ENCODE measurements at regions not wholly inside any gene's neighbourhood (a gene's known extent, or its start where the extent isn't known, plus 50 kb on each side); places are given as distances from the start of the nearest gene placed in this dataset.

DNA sequence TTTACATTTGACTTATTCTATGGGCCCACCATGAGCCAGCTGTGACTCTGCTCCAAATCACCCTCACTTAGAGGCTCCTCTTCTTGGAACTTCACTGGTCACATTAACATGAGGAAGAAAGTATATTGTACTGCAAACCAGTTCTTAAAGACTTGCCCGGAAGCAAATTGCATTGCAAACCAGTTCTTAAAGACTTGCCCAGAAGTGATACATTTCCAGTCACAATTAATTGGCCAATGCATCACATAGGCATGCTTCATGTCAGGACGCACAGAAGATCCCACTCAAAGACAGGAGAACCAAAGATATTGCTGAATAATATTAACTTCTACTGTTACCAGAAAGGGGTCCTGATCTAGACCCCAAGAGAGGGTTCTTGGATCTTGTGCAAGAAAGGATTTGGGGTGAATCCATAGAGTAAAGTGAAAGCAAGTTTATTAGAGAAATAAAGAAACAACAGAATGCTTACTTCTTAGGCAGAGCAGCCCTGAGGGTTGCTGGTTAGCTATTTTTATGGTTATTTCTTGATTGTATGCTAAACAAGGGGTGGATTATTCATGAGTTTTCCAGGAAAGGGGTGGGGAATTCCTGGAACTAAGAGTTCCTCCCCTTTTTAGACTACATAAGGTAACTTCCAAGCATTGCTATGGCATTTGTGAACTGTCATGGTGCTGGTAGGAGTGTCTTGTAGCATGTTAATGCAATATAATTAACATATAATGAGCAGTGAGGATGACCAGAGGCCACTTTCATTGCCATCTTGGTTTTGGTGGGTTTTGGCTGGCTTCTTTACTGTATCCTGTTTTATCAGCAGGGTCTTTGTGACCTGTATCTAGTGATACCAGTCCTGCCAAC lies 54.6 kb upstream of the HCCS start:
- Histone ChIP-seq H4K5ac (ENCODE audit: low read depth, low read length) (no peak overlapping the region), H2AK5ac (ENCODE audit: low read depth, low read length) (no peak overlapping the region), H3K36me3 (ENCODE audit: control insufficient read depth, insufficient read depth, low read length) (no peaks in the 10 kb centered on the region), H4K20me1 (ENCODE audit: insufficient read depth, low read length) (no peaks in the 10 kb centered on the region), H3K4me2 (ENCODE audit: low read depth, low read length) (no peak overlapping the region), H3K18ac (ENCODE audit: low read depth, low read length) (no peak overlapping the region), H2AK9ac (replicated peaks; ENCODE audit: low read depth, low read length, poor library complexity) (no peak overlapping the region), H3K9me3 (ENCODE audit: control insufficient read depth, insufficient read depth, low read length) (no peaks in the 10 kb centered on the region), H3K4me1 (ENCODE audit: control insufficient read depth, insufficient read depth, low read length) (peaks cover 8% of the 10 kb centered on the region), H2BK15ac (ENCODE audit: low read depth, low read length) (no peak overlapping the region), H3K27ac (ENCODE audit: insufficient read depth, low read length) (no peak overlapping the region), H3K56ac (ENCODE audit: extremely low read depth, insufficient read depth, low read length) (no peak overlapping the region), H2BK20ac (ENCODE audit: low read depth, low read length) (no peak overlapping the region), H2AFZ (replicated peaks; ENCODE audit: low read length, poor library complexity) (no peak overlapping the region), H2BK5ac (ENCODE audit: low read depth, low read length, poor library complexity, severe bottlenecking) (no peak overlapping the region), H3K9ac (ENCODE audit: low read depth, low read length) (no peak overlapping the region), H3K4ac (ENCODE audit: low read depth, low read length) (no peak overlapping the region), H3K9me1 (ENCODE audit: insufficient read depth, low read length) (no peaks in the 10 kb centered on the region), H3K23ac (ENCODE audit: low read depth, low read length) (no peak overlapping the region), H3K4me3 (ENCODE audit: insufficient read depth, low read depth, low read length) (no peak overlapping the region), H4K91ac (ENCODE audit: insufficient read depth, low read depth, low read length) (no peak overlapping the region), H4K8ac (ENCODE audit: low read depth in 2 of 2, low read length in 2 of 2) (no peak overlapping the region), H2BK120ac (ENCODE audit: low read depth, low read length) (no peak overlapping the region), H3K79me1 (ENCODE audit: low read depth in 1 of 2, low read length in 2 of 2) (no peaks in the 10 kb centered on the region), H3K14ac (replicated peaks; ENCODE audit: low read depth, low read length) (no peak overlapping the region), H3K27me3 (ENCODE audit: control insufficient read depth, insufficient read depth, low read length) (no peaks in the 10 kb centered on the region)
- no TSS peak for BruUV-seq (replicated peaks)
- WGBS, 2 experiments (ENCODE audit: extremely low coverage in 2 of 2, insufficient read length in 1 of 2) = no CpG with 5 or more reads among the region's 2 CpGs
- DNase-seq = no peak
- ChIA-PET CTCF (no interaction called here), POLR2A (ENCODE audit: unreplicated experiment) (no interaction called here)
- ATAC-seq (ENCODE audit: low read depth) = no peak
- in situ Hi-C loops (cut with MboI; ENCODE audit: low sequenced_read_pairs) (no loop called here), dilution Hi-C loops (cut with HindIII; ENCODE audit: low sequenced_read_pairs, unreplicated experiment) (no loop called here), intact Hi-C loops (cut with micrococcal nuclease) (no loop called here)
- TF ChIP-seq RAD21 (IDR thresholded peaks at IDR 0.05; ENCODE audit: low read length) = no peak
- TF ChIP-seq SMC3 (IDR thresholded peaks at IDR 0.05; ENCODE audit: low read depth, low read length) = no peak
- TF ChIP-seq MAFK (IDR thresholded peaks at IDR 0.05; ENCODE audit: low read depth, low read length) = no peak
- no peak for TF ChIP-seq NFE2L2 (IDR thresholded peaks at IDR 0.05; ENCODE audit: low read depth, low read length)
- no peak for TF ChIP-seq POLR2A (IDR thresholded peaks at IDR 0.05; ENCODE audit: low read depth, low read length)
- no peak for TF ChIP-seq MXI1 (IDR thresholded peaks at IDR 0.05; ENCODE audit: borderline replicate concordance, low read depth, low read length)
- no peak for TF ChIP-seq CEBPB (IDR thresholded peaks at IDR 0.05; ENCODE audit: low read depth, low read length)
- TF ChIP-seq, protein P1, sequence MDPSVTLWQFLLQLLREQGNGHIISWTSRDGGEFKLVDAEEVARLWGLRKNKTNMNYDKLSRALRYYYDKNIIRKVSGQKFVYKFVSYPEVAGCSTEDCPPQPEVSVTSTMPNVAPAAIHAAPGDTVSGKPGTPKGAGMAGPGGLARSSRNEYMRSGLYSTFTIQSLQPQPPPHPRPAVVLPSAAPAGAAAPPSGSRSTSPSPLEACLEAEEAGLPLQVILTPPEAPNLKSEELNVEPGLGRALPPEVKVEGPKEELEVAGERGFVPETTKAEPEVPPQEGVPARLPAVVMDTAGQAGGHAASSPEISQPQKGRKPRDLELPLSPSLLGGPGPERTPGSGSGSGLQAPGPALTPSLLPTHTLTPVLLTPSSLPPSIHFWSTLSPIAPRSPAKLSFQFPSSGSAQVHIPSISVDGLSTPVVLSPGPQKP (IDR thresholded peaks at IDR 0.05; ENCODE audit: borderline replicate concordance, low read depth, low read length) = no peak
- TF ChIP-seq CHD1 (IDR thresholded peaks at IDR 0.05; ENCODE audit: low read depth, low read length) = no peak
- TF ChIP-seq, protein P2, sequence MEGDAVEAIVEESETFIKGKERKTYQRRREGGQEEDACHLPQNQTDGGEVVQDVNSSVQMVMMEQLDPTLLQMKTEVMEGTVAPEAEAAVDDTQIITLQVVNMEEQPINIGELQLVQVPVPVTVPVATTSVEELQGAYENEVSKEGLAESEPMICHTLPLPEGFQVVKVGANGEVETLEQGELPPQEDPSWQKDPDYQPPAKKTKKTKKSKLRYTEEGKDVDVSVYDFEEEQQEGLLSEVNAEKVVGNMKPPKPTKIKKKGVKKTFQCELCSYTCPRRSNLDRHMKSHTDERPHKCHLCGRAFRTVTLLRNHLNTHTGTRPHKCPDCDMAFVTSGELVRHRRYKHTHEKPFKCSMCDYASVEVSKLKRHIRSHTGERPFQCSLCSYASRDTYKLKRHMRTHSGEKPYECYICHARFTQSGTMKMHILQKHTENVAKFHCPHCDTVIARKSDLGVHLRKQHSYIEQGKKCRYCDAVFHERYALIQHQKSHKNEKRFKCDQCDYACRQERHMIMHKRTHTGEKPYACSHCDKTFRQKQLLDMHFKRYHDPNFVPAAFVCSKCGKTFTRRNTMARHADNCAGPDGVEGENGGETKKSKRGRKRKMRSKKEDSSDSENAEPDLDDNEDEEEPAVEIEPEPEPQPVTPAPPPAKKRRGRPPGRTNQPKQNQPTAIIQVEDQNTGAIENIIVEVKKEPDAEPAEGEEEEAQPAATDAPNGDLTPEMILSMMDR (conservative IDR thresholded peaks at IDR 0.05; ENCODE audit: low read depth, low read length) = no peak
- TF ChIP-seq MAZ (IDR thresholded peaks at IDR 0.05; ENCODE audit: borderline replicate concordance, low read depth, low read length) = no peak
- TF ChIP-seq, protein P3, sequence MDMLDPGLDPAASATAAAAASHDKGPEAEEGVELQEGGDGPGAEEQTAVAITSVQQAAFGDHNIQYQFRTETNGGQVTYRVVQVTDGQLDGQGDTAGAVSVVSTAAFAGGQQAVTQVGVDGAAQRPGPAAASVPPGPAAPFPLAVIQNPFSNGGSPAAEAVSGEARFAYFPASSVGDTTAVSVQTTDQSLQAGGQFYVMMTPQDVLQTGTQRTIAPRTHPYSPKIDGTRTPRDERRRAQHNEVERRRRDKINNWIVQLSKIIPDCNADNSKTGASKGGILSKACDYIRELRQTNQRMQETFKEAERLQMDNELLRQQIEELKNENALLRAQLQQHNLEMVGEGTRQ (IDR thresholded peaks at IDR 0.05; ENCODE audit: low read depth, low read length) = no peak
- no peak for TF ChIP-seq RFX5 (IDR thresholded peaks at IDR 0.05; ENCODE audit: low read depth, low read length)
- no peak for TF ChIP-seq BHLHE40 (IDR thresholded peaks at IDR 0.05; ENCODE audit: low read depth, low read length)
- no peak for TF ChIP-seq RCOR1 (IDR thresholded peaks at IDR 0.05; ENCODE audit: insufficient replicate concordance, low read length)
- no peak for TF ChIP-seq FOS (IDR thresholded peaks at IDR 0.05; ENCODE audit: low read depth, low read length)
